HG02678 (cell line): ENCODE measurements at regions not wholly inside any gene's neighbourhood (a gene's known extent, or its start where the extent isn't known, plus 50 kb on each side); places are given as distances from the start of the nearest gene placed in this dataset.

Source experiments
- ATAC-seq: cut with Tn5 transposase; IDR thresholded peaks from one replicate; pipeline ENCODE4 v1.9.1; 2021; ENCODE audit warnings: mild to moderate bottlenecking, moderate library complexity; ENCODE audit not compliant: unreplicated experiment

DNA sequence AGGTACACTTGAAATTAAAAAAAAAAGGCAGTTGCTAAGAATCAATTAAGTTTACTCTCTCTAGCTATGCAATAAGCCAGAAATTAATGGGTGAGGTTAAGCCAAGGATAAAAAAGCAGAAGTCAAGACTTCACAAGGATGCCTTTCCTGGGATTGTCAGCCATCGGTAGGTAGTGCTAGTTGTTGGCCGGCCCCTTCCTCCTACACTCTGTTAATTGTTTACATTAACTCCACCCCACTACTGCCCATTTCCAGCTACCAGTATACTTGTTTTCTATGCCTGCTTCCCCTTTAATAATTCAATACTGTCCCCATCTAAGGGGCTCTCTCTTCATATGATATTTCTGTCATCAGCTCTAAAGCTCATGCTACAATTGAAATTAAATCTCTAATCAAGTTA, 461.0 kb downstream of the IPMK start:
- no peak for ATAC-seq

DNA sequence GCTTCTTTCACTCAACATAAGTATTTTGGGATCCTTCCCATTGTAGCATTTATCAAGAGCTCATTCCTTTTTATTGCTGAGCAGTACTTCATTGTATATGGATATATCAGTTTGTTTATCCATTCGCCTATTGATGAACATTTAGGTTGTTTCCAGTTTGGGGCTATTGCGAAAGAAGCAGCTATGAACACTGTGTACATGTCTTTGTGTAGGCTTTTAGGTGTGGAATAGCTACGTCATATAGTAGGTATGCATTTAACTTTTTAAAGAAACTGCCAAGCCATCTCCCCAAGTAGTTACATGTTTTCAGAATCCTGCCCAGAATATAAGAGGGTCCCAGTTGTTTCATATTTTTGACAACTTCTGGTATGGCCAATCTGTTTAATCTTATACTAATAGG, 468.1 kb downstream of the IPMK start:
- no peak for ATAC-seq

DNA sequence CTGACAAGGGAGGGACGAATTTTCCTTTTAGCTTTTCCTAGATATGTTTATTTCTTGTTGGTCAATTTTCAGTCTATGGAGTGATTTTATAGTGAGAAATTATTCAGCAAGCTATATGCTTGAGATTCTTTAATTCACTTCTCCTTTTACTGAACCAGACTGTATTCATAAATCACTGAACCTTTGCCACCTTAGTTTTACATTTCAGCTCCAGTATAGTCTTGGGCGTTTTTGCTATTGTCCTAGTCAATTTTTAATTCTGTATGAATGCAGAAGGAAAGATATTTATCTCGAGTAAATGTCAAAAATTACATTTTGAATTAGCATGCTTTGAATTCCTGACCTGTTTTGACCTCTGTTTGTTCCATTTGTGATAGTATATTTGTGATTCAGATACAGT, 468.9 kb downstream of the IPMK start:
- no peak for ATAC-seq

DNA sequence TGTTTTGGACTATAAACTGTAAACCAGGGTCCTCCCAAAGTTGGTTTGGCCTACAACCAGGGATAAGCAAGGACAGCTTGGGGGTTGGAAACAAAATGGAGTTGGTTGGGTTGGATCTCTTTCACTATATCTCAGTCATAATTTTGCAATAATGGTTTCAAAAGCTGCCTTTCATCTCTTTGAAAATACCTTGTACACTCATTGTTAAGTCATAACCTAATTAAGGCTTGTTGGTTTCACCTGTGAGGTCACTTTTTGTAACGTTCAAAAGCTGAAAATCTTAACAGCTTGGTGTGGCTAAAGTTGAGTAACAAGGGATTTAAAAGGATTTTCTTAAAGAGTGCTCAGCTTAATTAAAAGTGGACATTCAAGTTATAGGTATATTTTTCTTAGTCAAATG, 476.1 kb downstream of the IPMK start:
- ATAC-seq, result no peak

DNA sequence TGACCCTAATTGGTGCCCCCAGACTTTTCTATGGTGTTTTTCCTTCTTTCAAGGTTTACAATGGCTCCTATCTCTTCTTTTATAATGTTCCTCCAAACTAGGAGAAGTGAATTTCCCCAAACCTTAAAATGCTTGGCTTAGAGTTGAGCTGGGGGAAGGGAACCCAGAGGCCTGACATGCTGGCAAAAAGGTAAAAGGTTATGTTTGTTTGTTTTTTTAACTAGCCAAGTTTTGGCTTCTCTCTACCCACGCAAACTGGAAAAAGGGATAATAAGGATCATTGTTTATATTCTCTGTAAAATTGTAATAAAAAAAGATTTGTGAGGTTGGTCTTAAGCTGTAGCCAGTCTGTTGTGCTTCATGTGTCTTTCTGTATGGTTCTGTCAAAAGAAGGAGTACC, 477.0 kb downstream of the IPMK start:
- no peak for ATAC-seq

DNA sequence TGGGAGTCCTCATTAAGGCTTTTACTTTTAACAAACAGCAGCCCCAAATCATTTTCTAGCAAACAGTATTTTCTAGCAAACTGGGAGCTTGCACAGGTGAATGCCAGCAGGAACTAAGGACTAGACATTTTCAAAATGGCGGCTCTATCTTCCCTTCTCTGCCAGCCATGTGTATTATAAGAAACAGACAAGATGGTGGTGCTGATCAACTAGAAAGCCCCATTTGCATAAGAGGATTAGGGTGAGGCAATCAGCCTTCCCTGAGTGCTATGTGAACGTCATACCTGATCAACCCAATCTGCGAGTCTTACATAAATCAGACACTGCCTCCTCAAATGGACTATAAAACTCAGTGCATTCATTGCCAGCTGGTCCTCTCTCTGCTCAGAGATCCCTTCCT, 479.6 kb downstream of the IPMK start:
- no peak for ATAC-seq

DNA sequence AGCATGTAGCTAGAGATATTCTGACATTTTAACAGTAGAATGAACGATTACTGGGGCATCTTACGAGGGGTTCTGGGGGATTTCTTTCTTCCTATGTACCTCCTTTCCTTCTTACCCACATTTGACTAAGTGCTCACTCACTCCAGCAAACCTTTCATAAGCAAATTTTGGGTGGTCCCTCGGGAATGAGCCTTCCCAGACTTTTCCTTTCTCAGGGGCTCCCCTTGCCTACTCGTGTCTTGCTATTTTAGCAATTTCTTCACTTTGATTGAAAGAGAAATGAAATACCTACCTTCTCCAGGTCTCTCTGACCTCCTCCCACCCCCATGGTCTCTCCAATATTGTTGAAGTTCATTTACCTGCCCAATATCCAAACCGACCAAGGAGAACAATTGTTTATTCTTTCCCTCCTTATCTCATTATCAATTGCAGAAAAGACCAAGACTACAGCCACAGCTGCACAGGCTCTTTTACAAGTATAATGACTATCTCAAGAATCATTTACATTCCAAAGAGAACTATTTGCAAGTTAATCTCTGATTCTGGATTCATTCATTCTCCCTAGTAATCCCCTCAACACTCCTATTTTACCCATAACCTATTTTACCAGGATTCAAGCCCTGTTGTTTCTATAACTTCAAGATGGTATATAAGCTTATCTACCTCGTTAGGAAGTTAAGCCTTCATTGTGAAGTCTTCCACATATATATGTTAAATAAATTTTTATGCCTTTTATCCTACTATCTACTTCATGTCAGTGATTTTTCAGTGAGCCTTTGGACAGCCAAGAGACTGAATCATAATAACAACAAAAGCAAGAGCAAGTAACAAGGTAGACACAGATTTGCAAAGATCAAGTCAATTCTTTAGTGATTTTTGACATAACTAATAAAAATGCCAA, 480.6 kb downstream of the IPMK start:
- ATAC-seq, result no peak

DNA sequence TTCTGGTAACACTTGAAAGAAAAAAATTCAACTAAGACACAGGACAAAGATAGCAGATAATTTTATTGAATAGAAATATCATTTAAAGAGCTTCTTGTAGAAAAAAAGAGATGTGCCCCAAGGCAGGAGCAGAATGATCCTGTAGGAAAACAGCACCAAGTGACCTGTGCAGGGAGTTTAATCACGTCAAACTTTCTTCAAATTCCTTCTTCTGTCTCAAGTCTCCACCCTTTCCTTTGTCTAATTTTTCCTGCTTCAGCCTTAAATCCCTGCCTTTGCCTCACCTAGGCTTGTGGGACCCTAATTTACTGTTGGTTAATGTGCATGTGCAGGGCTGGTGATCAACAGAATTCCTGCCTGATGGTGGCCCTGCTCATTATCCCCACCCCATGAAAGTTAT, 481.4 kb downstream of the IPMK start:
- ATAC-seq, result no peak

DNA sequence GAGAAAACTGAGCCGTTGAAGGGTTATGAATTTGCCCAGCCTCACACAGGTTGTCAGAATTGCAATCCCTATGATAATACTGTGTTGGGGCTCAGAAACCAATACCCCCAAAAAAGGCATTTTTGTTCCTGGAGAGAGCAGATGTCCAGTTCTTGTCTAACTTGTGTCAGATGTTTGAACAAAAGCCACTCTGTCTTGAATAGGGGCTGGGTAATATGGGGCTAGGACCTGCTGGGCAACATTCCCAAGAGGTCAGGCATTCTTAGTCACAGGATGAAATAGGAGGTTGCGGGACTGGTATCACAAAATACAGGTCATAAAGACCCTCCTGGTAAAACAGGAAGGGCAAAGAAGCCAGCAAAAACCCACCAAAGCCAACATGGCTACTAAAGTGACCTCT, 482.1 kb downstream of the IPMK start:
- no peak for ATAC-seq

DNA sequence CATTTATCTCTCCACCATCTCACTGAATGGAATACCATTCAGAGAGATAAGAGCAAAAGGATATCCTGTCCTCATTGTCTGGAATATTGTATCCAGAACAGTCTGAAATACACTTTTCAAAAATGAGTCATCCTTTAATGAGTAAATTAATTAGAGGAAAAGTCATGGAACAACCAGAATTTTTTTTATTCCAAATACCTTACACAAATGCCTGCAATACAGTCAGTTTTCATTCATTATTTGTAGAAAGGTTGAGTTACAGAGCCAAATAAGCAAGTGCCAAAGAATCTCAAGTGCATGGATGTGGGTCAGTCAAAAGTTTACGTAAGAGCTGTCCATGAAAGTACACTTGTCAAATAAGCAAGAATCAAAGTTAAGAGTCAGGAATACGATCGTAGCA, 482.6 kb downstream of the IPMK start:
- no peak for ATAC-seq

DNA sequence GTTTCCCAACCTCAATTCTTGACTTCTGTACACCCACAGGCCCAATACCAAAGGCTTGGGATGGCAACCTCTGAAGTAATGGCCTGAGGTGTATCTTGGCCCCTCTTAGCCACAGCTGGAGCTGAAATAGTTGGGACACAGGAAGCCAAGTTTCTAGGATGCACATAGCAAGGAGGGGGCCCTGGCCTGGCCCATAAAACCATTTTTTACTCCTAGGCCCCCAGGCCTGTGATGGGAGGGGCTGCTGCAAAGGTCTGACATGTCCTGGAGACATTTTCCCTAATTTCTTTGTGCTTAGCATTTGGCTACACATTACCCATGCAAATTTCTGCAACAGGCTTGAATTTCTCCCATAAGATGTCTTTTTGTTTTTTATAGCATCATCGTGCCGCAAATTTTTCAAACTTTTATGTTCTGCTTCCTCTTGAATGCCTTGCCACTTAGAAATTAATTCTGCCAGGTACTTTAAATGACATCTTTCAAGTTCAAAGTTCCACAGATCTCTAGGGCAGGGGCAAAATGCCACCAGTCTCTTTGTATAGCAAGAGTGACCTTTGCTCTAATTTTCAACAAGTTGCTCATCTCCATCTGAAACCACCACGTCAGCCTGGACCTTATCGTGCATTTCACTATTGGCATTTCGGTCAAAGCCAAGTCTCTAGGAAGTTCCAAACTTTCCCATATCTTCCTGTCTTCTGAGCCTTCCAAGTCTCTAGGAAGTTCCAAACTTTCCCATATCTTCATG, 490.8 kb downstream of the IPMK start:
- no peak for ATAC-seq

DNA sequence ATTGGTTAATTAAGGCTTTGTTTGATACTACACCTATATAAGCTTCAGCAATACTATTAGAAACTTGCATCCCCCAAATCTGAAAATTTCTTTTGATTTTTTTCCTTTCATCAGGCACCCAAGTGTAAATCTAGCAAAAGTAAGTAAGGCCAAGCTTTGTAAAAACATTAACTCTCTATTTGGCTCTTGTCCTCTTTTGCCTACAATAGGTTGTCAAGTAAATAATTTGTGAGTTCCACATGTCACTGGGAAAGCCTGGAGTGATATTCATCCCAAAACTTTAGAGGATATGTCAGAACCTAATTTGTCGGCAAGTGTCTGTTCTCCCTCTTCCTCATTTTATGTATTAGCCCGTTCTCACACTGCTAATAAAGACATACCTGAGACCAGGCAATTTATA, 492.4 kb downstream of the IPMK start:
- no peak for ATAC-seq

DNA sequence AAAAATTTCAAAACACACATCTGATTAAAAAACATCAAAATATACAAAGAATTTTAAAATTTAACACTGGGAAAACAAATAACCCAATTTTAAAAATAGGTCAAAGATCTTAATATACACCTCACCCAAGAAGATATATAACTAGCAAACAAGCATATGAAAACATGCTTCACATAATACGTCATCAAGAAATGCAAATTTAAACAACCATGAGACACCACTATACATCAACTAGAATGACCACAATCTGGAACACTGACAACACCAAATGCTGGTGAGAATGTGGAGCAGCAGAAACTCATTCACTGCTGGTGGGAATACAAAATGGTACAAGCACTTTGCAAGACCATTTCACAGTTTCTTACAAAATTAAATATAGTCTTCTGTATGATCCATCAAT, 498.4 kb downstream of the IPMK start:
- no peak for ATAC-seq

DNA sequence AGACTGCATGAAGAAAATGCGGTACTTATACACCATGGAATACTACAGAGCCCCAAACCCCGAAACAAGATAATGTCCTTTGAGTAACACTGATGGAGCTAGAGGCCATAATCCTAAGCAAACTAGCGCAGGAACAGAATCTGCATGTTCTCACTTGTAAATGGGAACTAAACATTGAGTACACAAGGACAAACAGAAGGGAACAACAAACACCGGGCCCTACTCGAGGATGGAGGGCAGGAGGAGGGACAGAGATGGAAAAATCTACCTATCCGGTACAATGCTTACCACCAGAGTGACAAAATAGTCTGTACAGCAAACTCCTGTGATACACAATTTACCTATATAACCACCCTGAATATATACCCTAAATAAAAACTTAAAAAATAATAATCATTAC, 507.9 kb downstream of the IPMK start:
- ATAC-seq, result no peak

DNA sequence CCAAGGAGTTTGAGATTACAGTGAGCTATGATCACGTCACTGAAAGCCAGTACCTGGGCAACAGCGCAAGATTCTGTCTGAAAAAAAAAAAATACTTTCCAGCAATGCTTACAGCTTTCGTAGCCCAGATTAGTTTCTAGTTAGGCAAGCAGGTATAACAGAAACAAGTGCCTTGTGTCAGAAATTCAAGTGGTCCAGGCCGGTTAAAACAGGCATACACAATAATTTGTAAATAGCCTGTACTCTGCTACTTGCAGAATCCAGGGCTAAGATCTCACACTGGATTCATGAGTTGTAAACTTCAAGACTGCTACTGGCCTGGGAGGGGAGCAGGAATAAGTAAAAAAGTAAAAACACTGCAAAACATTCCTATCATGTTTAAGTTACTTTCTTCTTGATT, 512.9 kb downstream of the IPMK start:
- no peak for ATAC-seq

DNA sequence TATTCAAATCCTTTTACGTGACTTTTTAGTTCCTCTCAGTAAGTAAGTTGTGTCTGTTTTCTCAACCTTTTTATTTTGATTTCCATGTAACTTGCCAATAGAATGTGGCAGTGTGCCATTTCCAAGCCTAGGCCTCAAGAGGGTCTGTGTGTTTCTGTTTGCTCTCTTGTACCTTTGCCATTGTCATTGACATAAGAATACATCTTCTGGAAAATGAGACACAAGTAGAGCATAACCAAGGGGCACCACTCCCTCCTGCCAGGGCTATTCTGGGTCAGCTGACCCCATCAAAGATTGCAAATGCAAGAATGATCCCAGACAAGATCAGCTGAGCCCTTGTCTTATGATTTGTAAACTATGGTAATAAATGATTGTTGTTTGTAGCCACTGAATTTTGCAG, 524.0 kb downstream of the IPMK start:
- ATAC-seq, result no peak

DNA sequence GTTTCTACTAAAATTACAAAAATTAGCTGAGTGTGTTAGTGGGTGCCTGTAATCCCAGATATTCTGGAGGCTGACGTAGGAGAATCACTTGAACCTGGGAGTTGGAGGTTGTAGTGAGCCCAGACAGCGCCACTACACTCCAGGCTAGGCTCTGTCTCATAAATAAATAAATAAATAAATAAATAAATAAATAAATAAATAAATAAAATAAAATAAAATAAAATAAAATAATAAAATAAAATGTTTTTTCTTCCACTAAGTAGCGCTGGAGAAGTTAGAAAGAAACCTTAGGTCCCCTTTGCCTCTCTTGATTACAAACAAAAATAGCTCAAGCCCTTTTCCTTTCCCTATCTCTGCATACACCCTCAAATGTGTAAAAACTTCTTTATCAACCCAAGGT, 525.9 kb downstream of the IPMK start:
- no peak for ATAC-seq

DNA sequence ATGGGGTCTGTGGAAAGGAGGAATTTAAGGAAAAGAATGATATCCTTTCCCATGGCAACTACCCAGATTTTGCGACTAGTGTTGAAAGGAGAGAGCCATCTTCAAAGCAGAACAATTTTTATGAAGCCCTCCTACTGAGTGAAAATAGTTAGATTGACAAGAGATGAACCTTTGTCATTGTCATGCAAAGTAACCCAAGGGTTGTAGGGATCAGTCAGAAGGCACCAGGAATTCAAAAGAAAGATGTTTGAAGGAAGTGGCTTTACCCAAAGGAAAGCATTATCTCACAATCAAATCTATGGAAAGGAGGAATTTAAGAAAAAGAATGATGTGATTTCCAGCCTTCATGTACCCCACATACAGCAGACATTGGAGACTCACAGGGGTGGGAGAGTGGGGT, 544.4 kb downstream of the IPMK start:
- no peak for ATAC-seq

DNA sequence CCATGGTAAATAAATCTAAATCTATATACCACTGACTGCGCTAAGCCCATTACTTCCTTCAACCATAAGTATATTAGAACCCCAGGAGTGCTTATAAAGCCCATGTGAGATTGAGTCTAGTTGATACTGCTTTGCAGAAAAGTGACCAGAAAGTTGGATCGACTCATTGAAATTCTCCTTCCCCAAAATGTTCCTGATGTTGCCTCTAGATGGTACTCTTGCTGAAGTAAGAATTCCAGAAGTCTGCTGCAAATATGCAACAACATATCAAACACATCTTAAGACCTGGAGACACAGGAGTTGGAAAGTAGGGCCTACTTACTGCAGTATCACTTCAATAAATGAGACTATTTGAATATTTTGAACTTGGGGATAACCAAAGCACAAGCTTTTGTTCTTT, 550.8 kb downstream of the IPMK start:
- no peak for ATAC-seq

DNA sequence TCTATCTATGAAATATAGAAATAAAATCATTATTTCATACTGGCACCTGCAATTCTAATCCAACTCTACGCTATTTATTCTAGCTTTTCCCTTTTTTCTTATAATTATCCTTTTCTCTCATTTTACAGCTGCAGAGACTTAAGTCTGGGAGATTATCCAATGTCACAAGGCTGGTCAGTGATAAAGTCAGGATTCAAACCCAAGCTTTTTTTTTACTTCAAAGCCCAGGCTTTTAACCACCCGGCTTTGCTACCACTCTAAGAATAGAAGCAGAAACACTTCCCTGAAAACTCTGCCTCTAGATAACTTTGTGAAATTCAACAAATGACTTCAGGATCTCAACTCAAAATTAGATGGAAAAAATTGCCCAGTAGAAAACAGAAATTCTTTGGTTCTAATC, 552.5 kb downstream of the IPMK start:
- no peak for ATAC-seq

DNA sequence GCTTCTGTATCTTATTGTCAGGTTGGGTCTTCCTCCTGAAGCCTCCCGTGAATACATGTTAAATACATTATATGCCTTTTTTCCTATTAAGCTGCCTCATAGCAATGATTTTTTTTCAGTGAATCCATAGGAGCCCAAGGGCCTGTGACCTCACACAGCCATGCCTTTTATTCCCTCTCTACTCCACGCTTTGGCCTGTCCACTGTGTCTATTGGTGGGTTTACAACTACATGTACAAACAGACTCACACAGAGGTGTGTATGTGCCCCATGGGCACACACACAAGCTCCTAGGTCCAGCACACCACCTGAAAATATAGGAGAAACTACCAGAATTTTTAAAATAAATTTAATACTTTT, 560.4 kb downstream of the IPMK start:
- ATAC-seq, result no peak

DNA sequence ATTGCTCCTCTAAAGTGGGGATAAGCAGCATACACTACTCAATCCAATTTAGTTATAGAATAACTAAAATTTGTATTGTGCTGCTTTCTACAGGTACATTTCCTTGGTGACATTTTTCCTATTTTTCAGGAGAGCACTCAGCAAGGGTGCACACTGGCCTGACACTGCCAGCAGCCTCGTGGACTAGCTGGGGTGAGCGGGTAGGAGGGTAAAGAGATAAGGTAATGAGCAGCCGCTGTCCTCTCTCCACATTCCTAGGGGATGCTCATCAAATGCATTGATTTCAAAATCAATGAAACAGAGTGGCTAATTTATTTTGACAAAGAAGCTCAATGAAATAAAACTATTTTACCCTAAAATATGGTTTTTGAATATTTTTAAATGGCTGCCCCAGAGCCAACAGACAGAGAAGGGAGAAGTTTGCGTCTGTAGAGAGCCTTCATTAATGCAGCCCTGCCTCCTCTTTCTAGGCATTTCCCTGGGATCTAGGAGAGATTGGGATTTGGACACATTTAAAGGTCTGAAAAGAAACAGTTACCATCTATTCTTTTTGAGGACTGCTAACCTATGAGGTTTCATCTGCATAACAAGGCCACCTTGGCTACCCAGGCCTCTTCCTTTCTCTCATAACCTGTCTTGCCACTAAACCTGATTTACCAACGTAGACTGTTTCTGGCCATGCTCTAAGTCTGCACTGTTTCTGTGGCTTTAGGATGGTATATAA, 561.0 kb downstream of the IPMK start:
- ATAC-seq, result no peak
